GM18505 (cell line): ENCODE measurements at regions not wholly inside any gene's neighbourhood (a gene's known extent, or its start where the extent isn't known, plus 50 kb on each side); places are given as distances from the start of the nearest gene placed in this dataset.

Experiments used
- ATAC-seq: cut with Tn5 transposase; IDR thresholded peaks from one replicate; pipeline ENCODE4 v1.9.1; 2021; ENCODE audit not compliant: unreplicated experiment
- POLR2A ChIP-seq: IDR thresholded peaks from 4 replicates; pipeline ENCODE4 v1.6.1; 2011; ENCODE audit warnings: borderline replicate concordance; ENCODE audit not compliant: insufficient read depth, insufficient read length; ENCODE audit errors: extremely low read depth

- no peak for TF ChIP-seq POLR2A
- no peak for ATAC-seq
Observed at GRCh38 chr1:59151387-59151761, 145.5 kb upstream of the FGGY start.

- no peak for TF ChIP-seq POLR2A
- ATAC-seq, result no peak
Observed at GRCh38 chr1:59151860-59152259, 145.0 kb upstream of the FGGY start.

- no peak for TF ChIP-seq POLR2A
- no peak for ATAC-seq
Observed at GRCh38 chr1:59152511-59152910, 144.4 kb upstream of the FGGY start.

- no peak for TF ChIP-seq POLR2A
Observed at GRCh38 chr1:59154401-59154800, 142.5 kb upstream of the FGGY start.

GRCh38 chr1:59155351-59155750, 141.5 kb upstream of the FGGY start:
- ATAC-seq, result no peak

More at GRCh38 chr1:59154401-59154800, 142.5 kb upstream of the FGGY start:
- ATAC-seq, result no peak

GRCh38 chr1:59156051-59156450, 140.8 kb upstream of the FGGY start:
- ATAC-seq, result no peak

More at GRCh38 chr1:59155351-59155750, 141.5 kb upstream of the FGGY start:
- TF ChIP-seq POLR2A, result no peak

GRCh38 chr1:59156526-59157199, 140.2 kb upstream of the FGGY start:
- no peak for ATAC-seq
- no peak for TF ChIP-seq POLR2A

More at GRCh38 chr1:59156051-59156450, 140.8 kb upstream of the FGGY start:
- no peak for TF ChIP-seq POLR2A

- no peak for ATAC-seq
- no peak for TF ChIP-seq POLR2A
Observed at GRCh38 chr1:59158321-59158720, 138.6 kb upstream of the FGGY start.

GRCh38 chr1:59159557-59160203, 137.2 kb upstream of the FGGY start:
- no peak for TF ChIP-seq POLR2A
- ATAC-seq, result no peak

- no peak for TF ChIP-seq POLR2A
- no peak for ATAC-seq
Observed at GRCh38 chr1:59161136-59161535, 135.8 kb upstream of the FGGY start.

- no peak for TF ChIP-seq POLR2A
- ATAC-seq, result no peak
Observed at GRCh38 chr1:59162665-59163064, 134.2 kb upstream of the FGGY start.

GRCh38 chr1:59163268-59164092, 133.4 kb upstream of the FGGY start:
- no peak for ATAC-seq
- TF ChIP-seq POLR2A, result no peak

- no peak for TF ChIP-seq POLR2A
- ATAC-seq, result no peak
Observed at GRCh38 chr1:59164371-59164770, 132.5 kb upstream of the FGGY start.
